ENCODE measurements at regions not wholly inside any gene's neighbourhood (a gene's known extent, or its start where the extent isn't known, plus 50 kb on each side); places are given as distances from the start of the nearest gene placed in this dataset.

DNA sequence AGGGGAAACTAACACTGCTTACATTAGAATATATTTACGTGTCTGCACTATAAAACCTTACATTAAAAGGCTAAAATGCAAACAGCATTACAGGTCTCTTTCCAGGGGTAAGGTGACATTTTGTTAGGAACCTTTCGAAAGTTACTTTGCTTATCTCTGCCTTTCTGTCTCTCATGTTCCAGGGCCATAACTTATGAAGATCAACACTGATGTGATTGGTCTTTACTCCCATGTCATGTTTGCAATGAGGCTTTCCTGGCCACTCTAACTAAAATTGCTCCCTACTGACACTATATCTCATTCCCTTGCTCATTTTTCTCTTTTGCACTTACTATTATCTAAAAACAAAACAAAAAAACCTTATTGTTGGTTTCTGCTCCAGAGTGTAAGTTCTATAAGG lies 119.0 kb downstream of the JRKL start:
- no peak for TF ChIP-seq POLR2A (IDR thresholded peaks at IDR 0.05)
- TF ChIP-seq CTCF (IDR thresholded peaks at IDR 0.05), result no peak

All from sigmoid colon (tissue), 3 donors.